ENCODE measurements at regions not wholly inside any gene's neighbourhood (a gene's known extent, or its start where the extent isn't known, plus 50 kb on each side); places are given as distances from the start of the nearest gene placed in this dataset.

DNA sequence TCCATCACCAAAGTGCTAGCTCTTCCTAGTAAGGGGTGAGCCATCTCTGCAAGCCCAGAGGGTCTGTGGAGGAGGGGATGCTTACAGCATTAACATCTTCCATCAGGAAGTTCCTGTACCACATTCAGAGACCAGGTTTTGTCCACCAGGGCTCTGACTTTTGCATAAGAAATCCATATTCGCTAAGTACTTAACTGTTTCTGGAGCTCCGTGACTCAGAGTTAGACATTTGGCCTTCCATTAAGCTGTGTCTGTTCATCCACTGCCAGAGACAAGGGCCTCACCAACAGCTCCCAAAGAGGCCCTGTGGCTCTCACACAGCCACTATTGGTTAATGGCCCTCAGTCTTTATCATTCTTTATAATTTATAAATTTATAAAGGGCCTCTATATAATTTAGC, 144.6 kb downstream of the ADAMTS15 start:
- Histone ChIP-seq H3K4me1 (ENCODE audit: insufficient read depth, low read length) (no peaks in the 10 kb centered on the region), H3K27me3 (ENCODE audit: insufficient read depth, low read length) (no peaks in the 10 kb centered on the region; the same call in 1 of the 2 replicates), H3K27ac (ENCODE audit: low read length) (no peak overlapping the region), H3K9me3 (ENCODE audit: insufficient read depth, low read depth, low read length) (no peaks in the 10 kb centered on the region), H3K36me3 (ENCODE audit: insufficient read depth, low read depth, low read length) (no peaks in the 10 kb centered on the region), H3K9ac (ENCODE audit: low read depth, low read length) (no peak overlapping the region), H3K4me3 (ENCODE audit: low read length) (no peak overlapping the region)

- no peak overlapping the region for H3K27ac ChIP-seq (ENCODE audit: low read length)
- no peak overlapping the region for H3K4me3 ChIP-seq (ENCODE audit: low read length)
- H3K27me3 ChIP-seq (ENCODE audit: insufficient read depth, low read length): no peaks in the 10 kb centered on the region; the same call in 1 of the 2 replicates
- no peak overlapping the region for H3K9ac ChIP-seq (ENCODE audit: low read depth, low read length)
- H3K9me3 ChIP-seq (ENCODE audit: insufficient read depth, low read depth, low read length): no peaks in the 10 kb centered on the region
- H3K4me1 ChIP-seq (ENCODE audit: insufficient read depth, low read length): peaks cover 14% of the 10 kb centered on the region; the same call in 1 of the 2 replicates
- no peaks in the 10 kb centered on the region for H3K36me3 ChIP-seq (ENCODE audit: insufficient read depth, low read depth, low read length)
Observed at GRCh38 chr11:130598433-130598832, 150.0 kb downstream of the ADAMTS15 start.

GRCh38 chr11:130599073-130599654, 150.7 kb downstream of the ADAMTS15 start:
- no peak overlapping the region for H3K9ac ChIP-seq (ENCODE audit: low read depth, low read length)
- H3K27ac ChIP-seq (ENCODE audit: low read length): no peak overlapping the region
- H3K27me3 ChIP-seq (ENCODE audit: insufficient read depth, low read length): no peaks in the 10 kb centered on the region; the same call in 1 of the 2 replicates
- no peak overlapping the region for H3K4me3 ChIP-seq (ENCODE audit: low read length)
- no peaks in the 10 kb centered on the region for H3K9me3 ChIP-seq (ENCODE audit: insufficient read depth, low read depth, low read length)
- H3K4me1 ChIP-seq (ENCODE audit: insufficient read depth, low read length): peaks cover 14% of the 10 kb centered on the region; the same call in 1 of the 2 replicates
- H3K36me3 ChIP-seq (ENCODE audit: insufficient read depth, low read depth, low read length): no peaks in the 10 kb centered on the region

DNA sequence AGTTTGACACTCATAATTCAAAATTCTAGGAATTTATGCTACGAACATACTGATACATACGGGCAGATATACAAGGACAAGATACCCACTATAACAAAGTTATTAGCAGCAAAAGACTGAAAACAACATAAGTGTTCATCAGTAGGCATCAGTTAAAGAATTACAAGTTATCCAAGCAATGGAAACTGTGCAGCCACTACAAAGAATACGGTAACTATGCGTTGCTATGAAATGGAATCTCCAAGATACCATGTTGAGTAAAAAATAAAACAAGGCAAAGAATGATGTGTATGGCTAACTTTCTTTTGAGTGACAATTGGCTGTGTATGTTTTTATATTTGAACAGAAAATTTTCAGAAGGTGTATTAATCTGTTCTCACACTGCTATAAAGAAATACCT, 151.7 kb downstream of the ADAMTS15 start:
- Histone ChIP-seq H3K4me1 (ENCODE audit: insufficient read depth, low read length) (peaks cover 14% of the 10 kb centered on the region; the same call in 1 of the 2 replicates), H3K36me3 (ENCODE audit: insufficient read depth, low read depth, low read length) (no peaks in the 10 kb centered on the region), H3K9me3 (ENCODE audit: insufficient read depth, low read depth, low read length) (no peaks in the 10 kb centered on the region), H3K4me3 (ENCODE audit: low read length) (no peak overlapping the region), H3K9ac (ENCODE audit: low read depth, low read length) (no peak overlapping the region), H3K27ac (ENCODE audit: low read length) (no peak overlapping the region), H3K27me3 (ENCODE audit: insufficient read depth, low read length) (no peaks in the 10 kb centered on the region; the same call in 1 of the 2 replicates)

GRCh38 chr11:130600616-130601015, 152.2 kb downstream of the ADAMTS15 start:
- Histone ChIP-seq H3K4me1 (ENCODE audit: insufficient read depth, low read length) (peaks cover 14% of the 10 kb centered on the region; the same call in 1 of the 2 replicates), H3K27ac (ENCODE audit: low read length) (no peak overlapping the region), H3K27me3 (ENCODE audit: insufficient read depth, low read length) (no peaks in the 10 kb centered on the region; the same call in 1 of the 2 replicates), H3K9ac (ENCODE audit: low read depth, low read length) (no peak overlapping the region), H3K36me3 (ENCODE audit: insufficient read depth, low read depth, low read length) (no peaks in the 10 kb centered on the region), H3K4me3 (ENCODE audit: low read length) (no peak overlapping the region), H3K9me3 (ENCODE audit: insufficient read depth, low read depth, low read length) (no peaks in the 10 kb centered on the region)

DNA sequence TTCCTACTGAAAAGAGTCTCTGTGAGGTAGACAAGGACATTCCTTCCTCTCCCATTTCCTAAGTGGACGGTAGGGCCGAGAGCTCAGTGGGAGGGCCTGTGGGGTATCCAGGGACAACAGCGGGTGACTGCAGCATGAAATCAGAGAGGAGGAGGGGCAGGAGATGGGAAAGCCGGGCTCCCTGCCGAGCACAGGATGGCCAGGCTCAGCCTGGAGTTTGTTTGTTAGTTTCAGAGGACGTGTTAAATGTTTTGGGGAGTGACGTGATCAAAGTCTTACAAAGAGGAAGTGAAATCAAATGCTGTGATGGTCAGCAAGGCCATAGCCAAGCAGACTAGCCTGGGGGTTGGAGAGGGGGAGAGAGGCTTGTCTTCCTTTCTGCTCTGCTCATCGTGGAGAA, 152.7 kb downstream of the ADAMTS15 start:
- Histone ChIP-seq H3K9ac (ENCODE audit: low read depth, low read length) (no peak overlapping the region), H3K27me3 (ENCODE audit: insufficient read depth, low read length) (no peaks in the 10 kb centered on the region; the same call in 1 of the 2 replicates), H3K9me3 (ENCODE audit: insufficient read depth, low read depth, low read length) (no peaks in the 10 kb centered on the region), H3K4me3 (ENCODE audit: low read length) (no peak overlapping the region), H3K4me1 (ENCODE audit: insufficient read depth, low read length) (peaks cover 14% of the 10 kb centered on the region; the same call in 1 of the 2 replicates), H3K36me3 (ENCODE audit: insufficient read depth, low read depth, low read length) (no peaks in the 10 kb centered on the region), H3K27ac (ENCODE audit: low read length) (no peak overlapping the region)

DNA sequence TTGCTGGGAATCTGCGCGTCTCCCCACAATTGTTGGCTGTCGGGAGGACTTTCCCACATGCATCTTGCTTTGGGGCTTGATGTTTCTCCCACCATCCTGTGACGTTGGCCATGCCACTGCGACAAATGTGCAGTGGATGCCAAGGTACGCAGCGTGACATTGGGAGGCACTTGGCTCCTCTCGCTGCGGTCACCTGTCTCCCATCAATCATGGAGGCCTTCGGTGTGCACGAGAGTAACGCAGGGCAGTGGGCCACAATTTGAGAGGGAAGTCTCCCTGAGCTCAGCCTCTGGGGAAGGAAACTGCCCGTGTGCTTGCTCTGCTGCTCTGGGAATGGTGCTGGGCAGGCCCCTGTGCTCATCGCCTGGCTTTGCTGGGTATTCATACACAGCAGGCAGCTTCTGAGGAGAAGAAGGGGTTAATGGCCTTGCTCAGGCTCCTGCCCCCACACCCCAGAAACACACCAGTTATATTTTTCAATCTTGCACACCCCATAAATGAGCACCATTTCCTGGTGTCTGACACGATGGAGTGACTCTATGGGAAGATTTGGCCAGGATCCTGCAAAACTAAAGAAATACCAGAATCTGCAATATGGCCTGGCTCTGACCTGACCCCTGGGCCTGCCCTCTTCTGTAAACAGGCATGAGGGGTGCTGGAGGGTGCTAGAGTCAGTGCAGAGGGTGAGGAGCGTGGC, 153.5 kb downstream of the ADAMTS15 start:
- no peaks in the 10 kb centered on the region for H3K9me3 ChIP-seq (ENCODE audit: insufficient read depth, low read depth, low read length)
- no peak overlapping the region for H3K4me3 ChIP-seq (ENCODE audit: low read length)
- H3K27ac ChIP-seq (ENCODE audit: low read length): peak overlapping the region; percentile 33
- H3K9ac ChIP-seq (ENCODE audit: low read depth, low read length): no peak overlapping the region
- no peaks in the 10 kb centered on the region; the same call in 1 of the 2 replicates for H3K27me3 ChIP-seq (ENCODE audit: insufficient read depth, low read length)
- no peaks in the 10 kb centered on the region for H3K36me3 ChIP-seq (ENCODE audit: insufficient read depth, low read depth, low read length)
- peaks cover 14% of the 10 kb centered on the region; the same call in 1 of the 2 replicates for H3K4me1 ChIP-seq (ENCODE audit: insufficient read depth, low read length)

DNA sequence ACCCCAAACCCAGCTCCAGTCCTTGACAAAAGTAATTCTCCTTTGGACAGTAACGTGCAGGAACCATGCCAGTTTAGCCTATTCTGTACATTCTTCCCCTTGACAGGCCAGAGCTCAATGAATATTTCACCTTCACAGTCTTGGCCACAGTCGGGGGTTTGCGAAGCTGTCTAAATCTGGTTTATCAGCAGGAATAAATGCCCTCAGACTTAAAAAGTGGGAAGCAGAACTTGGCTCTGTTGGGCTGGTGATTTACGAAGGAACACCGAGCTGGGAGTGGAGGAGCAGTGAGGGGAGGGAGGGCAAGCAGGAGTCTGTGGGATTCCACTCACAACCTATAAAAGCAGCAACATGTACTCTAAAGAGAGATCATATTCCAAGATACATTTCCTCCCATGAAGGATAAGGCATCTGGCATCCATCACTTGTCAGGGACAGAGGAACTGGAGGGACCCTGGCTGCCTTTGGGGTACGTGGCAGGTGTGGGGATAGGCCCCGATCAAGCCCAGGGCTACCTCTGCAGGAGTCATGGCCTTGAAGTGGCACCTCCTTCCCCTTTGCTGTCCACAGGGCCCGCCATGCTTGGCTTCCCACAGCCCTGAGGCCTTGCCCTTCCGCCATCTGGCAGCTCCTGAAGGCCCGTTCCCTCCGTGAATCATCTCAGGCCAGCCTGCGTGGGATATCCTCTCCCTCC, 154.3 kb downstream of the ADAMTS15 start:
- H3K27ac ChIP-seq (ENCODE audit: low read length): no peak overlapping the region
- no peaks in the 10 kb centered on the region for H3K9me3 ChIP-seq (ENCODE audit: insufficient read depth, low read depth, low read length)
- no peak overlapping the region for H3K9ac ChIP-seq (ENCODE audit: low read depth, low read length)
- H3K36me3 ChIP-seq (ENCODE audit: insufficient read depth, low read depth, low read length): no peaks in the 10 kb centered on the region
- peaks cover 14% of the 10 kb centered on the region; the same call in 1 of the 2 replicates for H3K4me1 ChIP-seq (ENCODE audit: insufficient read depth, low read length)
- H3K27me3 ChIP-seq (ENCODE audit: insufficient read depth, low read length): no peaks in the 10 kb centered on the region
- no peak overlapping the region for H3K4me3 ChIP-seq (ENCODE audit: low read length)

- H3K36me3 ChIP-seq (ENCODE audit: insufficient read depth, low read depth, low read length): no peaks in the 10 kb centered on the region
- no peak overlapping the region for H3K27ac ChIP-seq (ENCODE audit: low read length)
- no peak overlapping the region for H3K4me3 ChIP-seq (ENCODE audit: low read length)
- H3K27me3 ChIP-seq (ENCODE audit: insufficient read depth, low read length): no peaks in the 10 kb centered on the region
- H3K9me3 ChIP-seq (ENCODE audit: insufficient read depth, low read depth, low read length): no peaks in the 10 kb centered on the region
- peaks cover 14% of the 10 kb centered on the region; the same call in 1 of the 2 replicates for H3K4me1 ChIP-seq (ENCODE audit: insufficient read depth, low read length)
- H3K9ac ChIP-seq (ENCODE audit: low read depth, low read length): no peak overlapping the region
Observed at GRCh38 chr11:130603335-130603906, 155.0 kb downstream of the ADAMTS15 start.

GRCh38 chr11:130604606-130605005, 156.2 kb downstream of the ADAMTS15 start:
- Histone ChIP-seq H3K9me3 (ENCODE audit: insufficient read depth, low read depth, low read length) (no peaks in the 10 kb centered on the region), H3K4me3 (ENCODE audit: low read length) (no peak overlapping the region), H3K27me3 (ENCODE audit: insufficient read depth, low read length) (no peaks in the 10 kb centered on the region)

GRCh38 chr11:130606178-130606577, 157.7 kb downstream of the ADAMTS15 start:
- no peak overlapping the region for H3K27ac ChIP-seq (ENCODE audit: low read length)

More at GRCh38 chr11:130604606-130605005, 156.2 kb downstream of the ADAMTS15 start:
- Histone ChIP-seq H3K27ac (ENCODE audit: low read length) (no peak overlapping the region), H3K36me3 (ENCODE audit: insufficient read depth, low read depth, low read length) (no peaks in the 10 kb centered on the region), H3K4me1 (ENCODE audit: insufficient read depth, low read length) (peaks cover 14% of the 10 kb centered on the region; the same call in 1 of the 2 replicates), H3K9ac (ENCODE audit: low read depth, low read length) (no peak overlapping the region)

More at GRCh38 chr11:130606178-130606577, 157.7 kb downstream of the ADAMTS15 start:
- no peak overlapping the region for H3K9ac ChIP-seq (ENCODE audit: low read depth, low read length)
- H3K9me3 ChIP-seq (ENCODE audit: insufficient read depth, low read depth, low read length): no peaks in the 10 kb centered on the region
- no peaks in the 10 kb centered on the region for H3K36me3 ChIP-seq (ENCODE audit: insufficient read depth, low read depth, low read length)
- peaks cover 5% of the 10 kb centered on the region; the same call in 1 of the 2 replicates for H3K4me1 ChIP-seq (ENCODE audit: insufficient read depth, low read length)
- H3K4me3 ChIP-seq (ENCODE audit: low read length): no peak overlapping the region
- no peaks in the 10 kb centered on the region for H3K27me3 ChIP-seq (ENCODE audit: insufficient read depth, low read length)

Data from iPS-20b (cell line).